Ovary (tissue), 7 donors: ENCODE measurements at regions not wholly inside any gene's neighbourhood (a gene's known extent, or its start where the extent isn't known, plus 50 kb on each side); places are given as distances from the start of the nearest gene placed in this dataset.

ENCODE experiments used
- DNase-seq, 5 donors: peaks; one replicate each; pipeline ENCODE4 v3.0.0-alpha.2; 2019 to 2020
- H3K27ac ChIP-seq, 2 donors: fragments of 200-600 bp; one replicate each; pipeline versions ENCODE4 v1.5.1 to v1.8.0; 2019 to 2022
- H3K27me3 ChIP-seq: fragments of 200-600 bp; one replicate; pipeline ENCODE4 v1.8.0; 2022
- H3K36me3 ChIP-seq: fragments of 200-600 bp; sonication (generic); one replicate; pipeline ENCODE4 v1.5.1; 2019
- H3K4me1 ChIP-seq: one replicate; pipeline ENCODE4 v1.8.1; 2013; ENCODE audit warnings: mild to moderate bottlenecking, moderate library complexity; ENCODE audit not compliant: insufficient read depth
- H3K4me3 ChIP-seq: fragments of 200-600 bp; sonication (generic); one replicate; pipeline ENCODE4 v1.5.1; 2017
- H3K9me3 ChIP-seq, 2 donors: fragments of 200-600 bp in 1 of 2; sonication (generic) in 1 of 2; one replicate each; pipeline versions ENCODE4 v1.5.1 to v1.8.1; 2013 to 2019; ENCODE audit warnings: mild to moderate bottlenecking in 1 of 2, moderate library complexity in 1 of 2
- EP300 ChIP-seq: sonication (generic); formaldehyde crosslinking; IDR thresholded peaks from one replicate; pipeline ENCODE4 v1.6.1; 2017; ENCODE audit warnings: antibody characterized with exemption
- POLR2A ChIP-seq: fragments of 450-650 bp; IDR thresholded peaks from one replicate; pipeline ENCODE4 v1.6.1; 2017; ENCODE audit warnings: antibody characterized with exemption, mild to moderate bottlenecking, moderate library complexity
- WGBS, 3 donors: extraction: QIAGEN DNeasy Blood & Tissue Kit in 1 of 3; methylation state at CpG; one replicate each; pipeline versions ENCODE4 v1.1.5 to v1.1.7; 2013 to 2017; 5-methylcytosine and 5-hydroxymethylcytosine counted together
- intact Hi-C, 4 donors: fragments of 100-400 bp; cut with DNase I; formaldehyde crosslinking; loops; one replicate each; pipeline versions ENCODE4 v1.11.0 to v1.15.1; 2022 to 2023
- TF ChIP-seq, protein P1 (sequence below), 3 donors: fragments of 450-650 bp in 2 of 3; fragments of 200-600 bp in 1 of 3; IDR thresholded peaks; one replicate each; pipeline versions ENCODE4 v1.5.1 to v1.8.0; 2016 to 2022; ENCODE audit warnings: antibody characterized with exemption in 3 of 3, mild to moderate bottlenecking in 1 of 3
- donor health status: DM: no; HTN: no; CAD: no; lungs with moderate emphysema.
- donor health status: DM: no; HTN: no; CAD: no.
- donor health status: Bipolar disorder and iron deficiency.
- donor health status: DM: no; HTN: no; CAD: no.
- donor health status: DM: yes; HTN: yes; CAD: no.

- no peak for DNase-seq
- Histone ChIP-seq H3K27ac (no peak overlapping the region), H3K9me3 (no peaks in the 10 kb centered on the region), H3K4me3 (peak overlapping the region; percentile 8), H3K27me3 (no peaks in the 10 kb centered on the region), H3K4me1 (no peaks in the 10 kb centered on the region), H3K36me3 (no peaks in the 10 kb centered on the region)
- 81 to 96% (median 89%) methylated on average over 2 of the region's 2 CpGs for WGBS, 3 donors
- intact Hi-C loops: no loop called here
- TF ChIP-seq EP300 (no peak), POLR2A (no peak)
- TF ChIP-seq, protein P1, sequence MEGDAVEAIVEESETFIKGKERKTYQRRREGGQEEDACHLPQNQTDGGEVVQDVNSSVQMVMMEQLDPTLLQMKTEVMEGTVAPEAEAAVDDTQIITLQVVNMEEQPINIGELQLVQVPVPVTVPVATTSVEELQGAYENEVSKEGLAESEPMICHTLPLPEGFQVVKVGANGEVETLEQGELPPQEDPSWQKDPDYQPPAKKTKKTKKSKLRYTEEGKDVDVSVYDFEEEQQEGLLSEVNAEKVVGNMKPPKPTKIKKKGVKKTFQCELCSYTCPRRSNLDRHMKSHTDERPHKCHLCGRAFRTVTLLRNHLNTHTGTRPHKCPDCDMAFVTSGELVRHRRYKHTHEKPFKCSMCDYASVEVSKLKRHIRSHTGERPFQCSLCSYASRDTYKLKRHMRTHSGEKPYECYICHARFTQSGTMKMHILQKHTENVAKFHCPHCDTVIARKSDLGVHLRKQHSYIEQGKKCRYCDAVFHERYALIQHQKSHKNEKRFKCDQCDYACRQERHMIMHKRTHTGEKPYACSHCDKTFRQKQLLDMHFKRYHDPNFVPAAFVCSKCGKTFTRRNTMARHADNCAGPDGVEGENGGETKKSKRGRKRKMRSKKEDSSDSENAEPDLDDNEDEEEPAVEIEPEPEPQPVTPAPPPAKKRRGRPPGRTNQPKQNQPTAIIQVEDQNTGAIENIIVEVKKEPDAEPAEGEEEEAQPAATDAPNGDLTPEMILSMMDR (IDR thresholded peaks at IDR 0.05): no peak
Observed at GRCh38 chr21:16815243-16815642, 697.6 kb upstream of the CXADR start.

- Histone ChIP-seq H3K4me1 (no peaks in the 10 kb centered on the region), H3K9me3 (no peaks in the 10 kb centered on the region), H3K4me3 (no peak overlapping the region), H3K27ac (no peak overlapping the region), H3K36me3 (no peaks in the 10 kb centered on the region), H3K27me3 (no peaks in the 10 kb centered on the region)
- 100% methylated on average over 1 of the region's 1 CpG for whole genome bisulfite sequencing, 3 donors
- intact Hi-C loops: no loop called here
- no peak for DNase-seq
- no peak for TF ChIP-seq EP300
- TF ChIP-seq POLR2A: no peak
- TF ChIP-seq, protein P1 (IDR thresholded peaks at IDR 0.05): no peak
Observed at GRCh38 chr21:16821588-16821987, 691.3 kb upstream of the CXADR start.

- intact Hi-C loops: no loop called here
Observed at GRCh38 chr21:16829532-16829931, 683.3 kb upstream of the CXADR start.

GRCh38 chr21:16832791-16833190 is 680.1 kb upstream of the CXADR start:
- Histone ChIP-seq H3K27me3 (no peaks in the 10 kb centered on the region), H3K36me3 (no peaks in the 10 kb centered on the region), H3K27ac (no peak overlapping the region), H3K4me1 (peaks cover 2% of the 10 kb centered on the region), H3K4me3 (no peak overlapping the region), H3K9me3 (no peaks in the 10 kb centered on the region)
- TF ChIP-seq EP300 (no peak), POLR2A (no peak)
- TF ChIP-seq, protein P1 (IDR thresholded peaks at IDR 0.05): no peak
- intact Hi-C loops: loop anchor here in 1 of 4 donors (10.0 kb wide), 1 partner anchor 58 kb away; no protein-coding TSS in a partner anchor
- DNase-seq: no peak

More at GRCh38 chr21:16829532-16829931, 683.3 kb upstream of the CXADR start:
- no peaks in the 10 kb centered on the region for H3K27me3 ChIP-seq
- no peak for DNase-seq
- WGBS, 3 donors: 91 to 96% (median 92%) methylated on average over 3 of the region's 3 CpGs
- H3K36me3 ChIP-seq: no peaks in the 10 kb centered on the region
- no peak overlapping the region for H3K4me3 ChIP-seq
- no peak overlapping the region for H3K27ac ChIP-seq
- no peak for TF ChIP-seq POLR2A
- TF ChIP-seq, protein P1 (IDR thresholded peaks at IDR 0.05): no peak
- no peak for TF ChIP-seq EP300
- no peaks in the 10 kb centered on the region for H3K4me1 ChIP-seq
- H3K9me3 ChIP-seq: no peaks in the 10 kb centered on the region

DNA sequence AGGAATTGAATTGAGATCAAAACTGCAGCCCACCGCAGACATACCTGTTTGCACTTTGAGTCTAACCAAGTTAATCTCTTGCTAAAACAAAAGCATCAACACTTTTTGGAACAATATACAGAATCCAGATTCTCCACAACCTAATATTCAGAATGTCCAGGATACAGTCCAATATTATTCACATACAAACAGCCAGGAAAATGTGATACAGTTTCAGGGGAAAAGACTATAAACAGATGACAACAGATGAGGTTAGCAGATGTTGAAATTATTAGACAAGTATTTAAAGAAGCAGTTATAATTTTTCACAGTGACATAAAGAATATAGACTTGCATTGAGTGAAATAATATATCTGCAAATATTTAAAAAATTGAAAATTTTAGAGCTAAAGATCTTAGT is 678.1 kb upstream of the CXADR start:
- no peaks in the 10 kb centered on the region for H3K9me3 ChIP-seq
- no peak overlapping the region for H3K27ac ChIP-seq
- no peaks in the 10 kb centered on the region for H3K27me3 ChIP-seq
- H3K36me3 ChIP-seq: no peaks in the 10 kb centered on the region
- H3K4me3 ChIP-seq: no peak overlapping the region
- 96 to 100% (median 97%) methylated on average over 1 of the region's 1 CpG for WGBS, 3 donors
- intact Hi-C loops: loop anchor here in 1 of 4 donors (10.0 kb wide), 1 partner anchor 60 kb away; no protein-coding TSS in a partner anchor
- TF ChIP-seq, protein P1 (IDR thresholded peaks at IDR 0.05): no peak
- TF ChIP-seq POLR2A: no peak
- TF ChIP-seq EP300: no peak
- no peak for DNase-seq
- peaks cover 7% of the 10 kb centered on the region for H3K4me1 ChIP-seq
